ENCODE measurements at regions not wholly inside any gene's neighbourhood (a gene's known extent, or its start where the extent isn't known, plus 50 kb on each side); places are given as distances from the start of the nearest gene placed in this dataset.

DNA sequence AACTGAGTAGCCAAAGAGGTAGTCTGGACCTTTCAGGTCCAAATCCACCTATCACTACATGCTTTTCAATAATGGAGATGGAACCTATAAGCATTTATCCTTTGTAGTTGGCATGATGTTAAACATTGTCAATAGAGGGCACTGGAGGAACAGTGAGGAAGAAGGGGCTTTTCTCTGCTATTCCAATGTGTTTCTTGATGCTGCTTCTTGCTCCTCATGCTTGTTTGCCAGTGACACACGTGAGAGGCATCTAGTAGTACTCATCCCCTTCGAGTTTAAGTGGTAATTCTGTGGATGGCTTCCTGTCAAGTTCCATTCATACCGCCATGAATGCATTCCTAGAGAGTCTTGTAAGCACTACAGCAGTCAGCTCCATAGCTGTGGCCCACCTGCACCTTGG, 84.0 kb downstream of the NAA11 start:
- POLR2A ChIA-PET, result no interaction called here
- Mint-ChIP-seq H3K4me1 (no peaks in the 10 kb centered on the region), H3K27me3 (peaks cover 0 to 5% (median 0%) of the 10 kb centered on the region in 5 donors), H3K36me3 (peaks cover 0 to 4% (median 0%) of the 10 kb centered on the region in 3 donors), H3K4me3 (no peak overlapping the region), H3K27ac (no peak overlapping the region), H3K9me3 (peaks cover 0 to 20% (median 4%) of the 10 kb centered on the region in 9 donors)
- DNase-seq (no peak), ATAC-seq (no peak)

GRCh38 chr4:79237851-79238250, 88.0 kb downstream of the NAA11 start:
- Mint-ChIP-seq H3K27me3 (peaks cover 0 to 4% (median 0%) of the 10 kb centered on the region in 5 donors), H3K4me3 (no peak overlapping the region), H3K27ac (no peak overlapping the region), H3K9me3 (peaks cover 0 to 16% (median 0%) of the 10 kb centered on the region in 9 donors), H3K4me1 (no peaks in the 10 kb centered on the region), H3K36me3 (no peaks in the 10 kb centered on the region)
- no peak for ATAC-seq
- DNase-seq, result no peak
- POLR2A ChIA-PET, result no interaction called here

- Mint-ChIP-seq H3K9me3 (peaks cover 0 to 7% (median 0%) of the 10 kb centered on the region in 9 donors), H3K4me1 (no peaks in the 10 kb centered on the region), H3K4me3 (no peak overlapping the region), H3K36me3 (no peaks in the 10 kb centered on the region), H3K27ac (no peak overlapping the region), H3K27me3 (peaks cover 0 to 4% (median 0%) of the 10 kb centered on the region in 5 donors)
- DNase-seq (no peak), ATAC-seq (no peak)
- POLR2A ChIA-PET, result no interaction called here
Observed at GRCh38 chr4:79236785-79237184, 89.1 kb downstream of the NAA11 start.

- ATAC-seq, result no peak
- no peak overlapping the region for H3K4me3 Mint-ChIP-seq
- no peaks in the 10 kb centered on the region for H3K36me3 Mint-ChIP-seq
- H3K27me3 Mint-ChIP-seq, result peaks cover 0 to 4% (median 0%) of the 10 kb centered on the region in 5 donors
- H3K27ac Mint-ChIP-seq, result no peak overlapping the region
- peaks cover 0 to 4% (median 0%) of the 10 kb centered on the region in 9 donors for H3K9me3 Mint-ChIP-seq
- POLR2A ChIA-PET, result no interaction called here
- H3K4me1 Mint-ChIP-seq, result no peaks in the 10 kb centered on the region
- no peak for DNase-seq
Observed at GRCh38 chr4:79235095-79235494, 90.8 kb downstream of the NAA11 start.

DNA sequence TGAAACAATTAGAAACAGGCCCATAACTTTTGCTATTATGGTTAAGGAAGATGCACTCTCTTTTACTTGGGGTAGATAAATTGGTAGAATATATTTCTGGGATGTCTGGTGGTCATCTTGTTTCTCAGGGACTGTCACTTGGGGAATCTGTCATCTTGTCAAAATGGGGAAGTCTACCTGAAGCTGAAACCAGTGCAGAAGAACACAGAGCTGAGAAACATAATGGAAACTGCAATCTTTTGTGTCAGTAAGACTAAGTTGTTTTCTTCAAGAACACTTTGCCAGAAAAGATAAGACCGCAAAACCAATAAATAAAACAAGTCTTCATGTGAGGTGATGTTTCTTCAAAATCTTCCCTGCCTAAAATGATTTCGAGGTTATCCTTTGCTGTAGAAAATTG, 92.0 kb downstream of the NAA11 start:
- peaks cover 0 to 4% (median 0%) of the 10 kb centered on the region in 9 donors for H3K9me3 Mint-ChIP-seq
- no peak for DNase-seq
- ATAC-seq, result no peak
- POLR2A ChIA-PET, result no interaction called here
- no peaks in the 10 kb centered on the region for H3K27me3 Mint-ChIP-seq
- H3K4me1 Mint-ChIP-seq, result no peaks in the 10 kb centered on the region
- no peak overlapping the region for H3K27ac Mint-ChIP-seq
- no peak overlapping the region for H3K4me3 Mint-ChIP-seq
- H3K36me3 Mint-ChIP-seq, result no peaks in the 10 kb centered on the region

- ATAC-seq (no peak), DNase-seq (no peak)
- peaks cover 0 to 6% (median 0%) of the 10 kb centered on the region in 9 donors for H3K9me3 Mint-ChIP-seq
- H3K27ac Mint-ChIP-seq, result no peak overlapping the region
- H3K36me3 Mint-ChIP-seq, result no peaks in the 10 kb centered on the region
- no peak overlapping the region for H3K4me3 Mint-ChIP-seq
- H3K27me3 Mint-ChIP-seq, result no peaks in the 10 kb centered on the region
- POLR2A ChIA-PET, result no interaction called here
- no peaks in the 10 kb centered on the region for H3K4me1 Mint-ChIP-seq
Observed at GRCh38 chr4:79232540-79232939, 93.3 kb downstream of the NAA11 start.

DNA sequence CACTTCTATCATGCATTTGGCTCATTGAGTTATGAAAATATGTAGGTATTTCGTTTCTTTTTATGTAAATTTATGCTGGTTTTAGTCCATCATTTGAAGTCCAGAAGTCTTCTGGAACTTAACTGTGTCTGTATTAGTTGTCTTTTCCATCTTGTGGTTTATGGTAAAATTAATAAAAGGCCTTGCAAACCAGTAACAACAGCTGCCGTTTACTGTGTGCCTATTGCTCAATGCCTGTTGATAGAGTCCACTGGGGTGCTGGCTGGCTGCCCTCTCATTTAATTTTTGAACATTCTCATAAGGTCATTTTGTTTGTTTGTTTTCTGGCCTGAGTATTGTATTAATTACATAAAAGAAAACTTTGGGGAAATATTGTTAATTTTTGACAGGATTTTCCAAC, 98.0 kb downstream of the NAA11 start:
- POLR2A ChIA-PET, result no interaction called here
- Mint-ChIP-seq H3K4me3 (no peak overlapping the region), H3K27me3 (no peaks in the 10 kb centered on the region), H3K9me3 (peaks cover 0 to 14% (median 2%) of the 10 kb centered on the region in 9 donors), H3K27ac (no peak overlapping the region), H3K4me1 (no peaks in the 10 kb centered on the region), H3K36me3 (peaks cover 0 to 4% (median 0%) of the 10 kb centered on the region in 3 donors)
- ATAC-seq (no peak), DNase-seq (no peak)

DNA sequence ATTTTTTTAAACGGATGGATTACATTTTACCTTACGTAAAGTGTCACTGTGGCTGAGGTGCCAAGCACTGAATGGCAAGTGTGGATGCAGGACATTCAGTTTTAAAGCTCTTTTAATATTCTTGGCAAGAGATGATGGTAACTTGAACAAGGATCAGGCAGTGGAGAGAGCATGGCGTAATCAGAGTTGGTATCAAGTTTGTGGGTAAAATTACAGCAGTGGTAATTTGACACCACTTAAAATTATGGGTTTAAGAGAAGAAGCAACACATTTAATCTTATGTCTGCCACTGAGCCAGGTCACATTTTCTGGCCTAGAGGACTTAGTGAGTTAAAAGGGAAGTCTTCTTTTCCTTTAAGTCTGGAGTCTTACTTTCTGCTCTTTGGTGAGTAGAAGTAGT, 100.5 kb downstream of the NAA11 start:
- ATAC-seq, result no peak
- no peaks in the 10 kb centered on the region for H3K27me3 Mint-ChIP-seq
- peaks cover 0 to 4% (median 0%) of the 10 kb centered on the region in 3 donors for H3K36me3 Mint-ChIP-seq
- POLR2A ChIA-PET, result no interaction called here
- peaks cover 0 to 13% (median 2%) of the 10 kb centered on the region in 9 donors for H3K9me3 Mint-ChIP-seq
- no peaks in the 10 kb centered on the region for H3K4me1 Mint-ChIP-seq
- no peak for DNase-seq
- no peak overlapping the region for H3K4me3 Mint-ChIP-seq
- no peak overlapping the region for H3K27ac Mint-ChIP-seq

DNA sequence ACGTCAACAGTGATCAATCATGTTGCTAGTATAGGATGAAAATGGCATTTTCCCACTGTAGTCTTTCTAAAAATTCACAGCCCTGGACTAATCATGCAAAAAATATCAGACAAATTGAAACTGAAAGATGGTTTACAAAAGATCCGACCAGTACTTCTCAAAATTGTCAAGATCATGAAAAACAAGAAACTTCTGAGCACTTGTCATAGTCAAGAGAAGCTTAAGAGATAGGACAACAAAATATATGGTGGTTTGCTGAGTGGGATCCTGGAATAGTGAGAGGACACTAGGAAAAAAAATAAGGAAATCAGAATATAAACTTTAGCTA, 101.1 kb downstream of the NAA11 start:
- Mint-ChIP-seq H3K4me3 (no peak overlapping the region), H3K9me3 (peaks cover 0 to 13% (median 2%) of the 10 kb centered on the region in 9 donors), H3K27me3 (no peaks in the 10 kb centered on the region), H3K36me3 (peaks cover 0 to 4% (median 0%) of the 10 kb centered on the region in 3 donors), H3K27ac (no peak overlapping the region), H3K4me1 (no peaks in the 10 kb centered on the region)
- no peak for DNase-seq
- POLR2A ChIA-PET, result no interaction called here
- no peak for ATAC-seq

GRCh38 chr4:79223993-79224776, 101.7 kb downstream of the NAA11 start:
- peaks cover 0 to 13% (median 2%) of the 10 kb centered on the region in 9 donors for H3K9me3 Mint-ChIP-seq
- ATAC-seq, result no peak
- no peak overlapping the region for H3K27ac Mint-ChIP-seq
- POLR2A ChIA-PET, result no interaction called here
- H3K36me3 Mint-ChIP-seq, result peaks cover 0 to 4% (median 0%) of the 10 kb centered on the region in 3 donors
- no peak overlapping the region for H3K4me3 Mint-ChIP-seq
- no peaks in the 10 kb centered on the region for H3K4me1 Mint-ChIP-seq
- DNase-seq, result no peak
- no peaks in the 10 kb centered on the region for H3K27me3 Mint-ChIP-seq

DNA sequence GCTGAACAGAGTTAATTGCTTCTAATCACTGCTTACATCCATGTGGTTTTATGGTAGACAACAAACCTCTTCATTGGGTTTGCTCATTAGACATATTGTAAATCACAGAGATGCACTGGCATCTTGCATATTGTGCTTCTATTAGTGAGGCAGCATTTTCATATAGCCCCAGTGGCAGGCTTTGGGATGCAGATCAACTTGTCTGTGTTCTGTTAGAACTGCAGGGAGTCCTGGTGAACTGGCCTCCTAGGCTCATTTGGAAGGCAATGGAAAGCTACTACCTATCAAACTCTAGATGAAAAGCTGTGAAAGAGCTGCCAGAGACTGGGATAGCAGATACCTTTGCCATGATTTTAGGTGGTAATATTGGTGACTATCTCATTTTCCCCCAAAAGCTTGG, 108.8 kb downstream of the NAA11 start:
- ATAC-seq (no peak), DNase-seq (no peak)
- H3K4me1 Mint-ChIP-seq, result no peaks in the 10 kb centered on the region
- no peaks in the 10 kb centered on the region for H3K9me3 Mint-ChIP-seq
- H3K27ac Mint-ChIP-seq, result no peak overlapping the region
- no peaks in the 10 kb centered on the region for H3K36me3 Mint-ChIP-seq
- POLR2A ChIA-PET, result no interaction called here
- no peaks in the 10 kb centered on the region for H3K27me3 Mint-ChIP-seq
- H3K4me3 Mint-ChIP-seq, result no peak overlapping the region

- H3K4me3 Mint-ChIP-seq, result no peak overlapping the region
- POLR2A ChIA-PET, result no interaction called here
- H3K36me3 Mint-ChIP-seq, result no peaks in the 10 kb centered on the region
- no peaks in the 10 kb centered on the region for H3K4me1 Mint-ChIP-seq
- peaks cover 0 to 5% (median 0%) of the 10 kb centered on the region in 5 donors for H3K27me3 Mint-ChIP-seq
- no peaks in the 10 kb centered on the region for H3K9me3 Mint-ChIP-seq
- DNase-seq, result no peak
- H3K27ac Mint-ChIP-seq, result no peak overlapping the region
- ATAC-seq, result no peak
Observed at GRCh38 chr4:79213702-79214101, 112.2 kb downstream of the NAA11 start.

- no peak overlapping the region for H3K4me3 Mint-ChIP-seq
- POLR2A ChIA-PET, result no interaction called here
- H3K36me3 Mint-ChIP-seq, result no peaks in the 10 kb centered on the region
- ATAC-seq (no peak), DNase-seq (no peak)
- no peaks in the 10 kb centered on the region for H3K9me3 Mint-ChIP-seq
- H3K27ac Mint-ChIP-seq, result no peak overlapping the region
- H3K27me3 Mint-ChIP-seq, result peaks cover 0 to 5% (median 0%) of the 10 kb centered on the region in 5 donors
- no peaks in the 10 kb centered on the region for H3K4me1 Mint-ChIP-seq
Observed at GRCh38 chr4:79213010-79213409, 112.9 kb downstream of the NAA11 start.

GRCh38 chr4:79212311-79212710, 113.5 kb downstream of the NAA11 start:
- Mint-ChIP-seq H3K27ac (no peak overlapping the region), H3K36me3 (no peaks in the 10 kb centered on the region), H3K9me3 (peaks cover 0 to under 1% (median 0%) of the 10 kb centered on the region in 9 donors), H3K4me3 (no peak overlapping the region), H3K27me3 (peaks cover 0 to 5% (median 0%) of the 10 kb centered on the region in 5 donors), H3K4me1 (no peaks in the 10 kb centered on the region)
- ATAC-seq (no peak), DNase-seq (no peak)
- POLR2A ChIA-PET, result no interaction called here
